Neural cell (in vitro differentiated cells): ENCODE measurements at regions not wholly inside any gene's neighbourhood (a gene's known extent, or its start where the extent isn't known, plus 50 kb on each side); places are given as distances from the start of the nearest gene placed in this dataset.

Source experiments
- EP300 ChIP-seq: fragments of 450-650 bp; conservative IDR thresholded peaks from 2 replicates; pipeline ENCODE4 v1.6.1; 2014; ENCODE audit warnings: antibody characterized with exemption, mild to moderate bottlenecking, moderate library complexity; ENCODE audit not compliant: poor library complexity, severe bottlenecking
- EZH2 ChIP-seq: fragments of 200-600, 300-800 bp; shearing (Covaris generic), sonication (generic); IDR thresholded peaks from 2 replicates; pipeline ENCODE4 v1.6.1; 2014; ENCODE audit warnings: antibody characterized with exemption, low read length, borderline replicate concordance, mild to moderate bottlenecking; ENCODE audit not compliant: insufficient read depth, poor library complexity, severe bottlenecking
- MXI1 ChIP-seq: fragments of 450-650 bp; conservative IDR thresholded peaks from 2 replicates; pipeline ENCODE4 v1.6.1; 2014; ENCODE audit warnings: antibody characterized with exemption, mild to moderate bottlenecking; ENCODE audit not compliant: poor library complexity, severe bottlenecking
- POLR2AphosphoS5 ChIP-seq: IDR thresholded peaks from 2 replicates; pipeline ENCODE4 v1.6.1; 2012
- RAD21 ChIP-seq: fragments of 450-650 bp; conservative IDR thresholded peaks from 2 replicates; pipeline ENCODE4 v1.6.1; 2014; ENCODE audit warnings: antibody characterized with exemption, mild to moderate bottlenecking, moderate library complexity
- SMC3 ChIP-seq: fragments of 450-650 bp; conservative IDR thresholded peaks from 2 replicates; pipeline ENCODE4 v1.6.1; 2014; ENCODE audit warnings: antibody characterized with exemption, mild to moderate bottlenecking, moderate library complexity; ENCODE audit not compliant: poor library complexity
- TAF1 ChIP-seq: IDR thresholded peaks from 2 replicates; pipeline ENCODE4 v1.6.1; 2012; ENCODE audit warnings: low read depth
- TF ChIP-seq, protein P1 (sequence below): fragments of 450-650 bp; IDR thresholded peaks from 2 replicates; pipeline ENCODE4 v1.5.1; 2014; ENCODE audit warnings: antibody characterized with exemption, mild to moderate bottlenecking, moderate library complexity; ENCODE audit not compliant: poor library complexity, severe bottlenecking
- TF ChIP-seq, protein P2 (sequence below): IDR thresholded peaks from 2 replicates; pipeline ENCODE4 v1.6.1; 2012; ENCODE audit warnings: borderline replicate concordance

DNA sequence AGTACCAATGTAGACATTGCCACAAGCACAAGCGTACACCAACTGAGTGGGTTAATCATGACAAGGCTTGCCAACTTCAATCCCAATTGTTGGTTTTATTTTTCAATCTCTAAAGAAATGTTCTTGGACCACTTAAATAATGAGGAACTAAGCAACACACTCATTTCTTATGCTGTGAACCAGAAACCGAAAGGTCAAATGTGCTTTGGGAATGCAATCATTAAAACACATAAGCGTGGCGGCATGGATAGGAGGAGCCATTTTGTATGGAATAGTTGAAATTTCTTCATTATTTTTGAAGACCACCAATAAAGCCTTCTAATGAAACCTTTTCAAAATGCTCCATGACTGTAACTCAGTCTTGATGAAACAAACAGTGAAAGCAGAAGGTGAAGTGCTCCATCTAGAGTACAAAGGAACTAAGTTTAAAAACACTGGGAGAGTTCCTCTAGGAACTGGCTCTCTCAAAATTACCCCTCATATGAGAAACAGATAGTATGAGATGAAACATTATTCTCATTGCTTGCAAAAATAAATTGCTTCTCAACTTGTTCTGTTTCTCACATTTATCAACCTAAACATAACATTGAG lies 113.2 kb upstream of the CHST9 start:
- TF ChIP-seq EZH2 (no peak), SMC3 (peak; percentile 58), RAD21 (peak; percentile 53), TAF1 (no peak), POLR2AphosphoS5 (no peak), EP300 (no peak), MXI1 (no peak)
- TF ChIP-seq, protein P1, sequence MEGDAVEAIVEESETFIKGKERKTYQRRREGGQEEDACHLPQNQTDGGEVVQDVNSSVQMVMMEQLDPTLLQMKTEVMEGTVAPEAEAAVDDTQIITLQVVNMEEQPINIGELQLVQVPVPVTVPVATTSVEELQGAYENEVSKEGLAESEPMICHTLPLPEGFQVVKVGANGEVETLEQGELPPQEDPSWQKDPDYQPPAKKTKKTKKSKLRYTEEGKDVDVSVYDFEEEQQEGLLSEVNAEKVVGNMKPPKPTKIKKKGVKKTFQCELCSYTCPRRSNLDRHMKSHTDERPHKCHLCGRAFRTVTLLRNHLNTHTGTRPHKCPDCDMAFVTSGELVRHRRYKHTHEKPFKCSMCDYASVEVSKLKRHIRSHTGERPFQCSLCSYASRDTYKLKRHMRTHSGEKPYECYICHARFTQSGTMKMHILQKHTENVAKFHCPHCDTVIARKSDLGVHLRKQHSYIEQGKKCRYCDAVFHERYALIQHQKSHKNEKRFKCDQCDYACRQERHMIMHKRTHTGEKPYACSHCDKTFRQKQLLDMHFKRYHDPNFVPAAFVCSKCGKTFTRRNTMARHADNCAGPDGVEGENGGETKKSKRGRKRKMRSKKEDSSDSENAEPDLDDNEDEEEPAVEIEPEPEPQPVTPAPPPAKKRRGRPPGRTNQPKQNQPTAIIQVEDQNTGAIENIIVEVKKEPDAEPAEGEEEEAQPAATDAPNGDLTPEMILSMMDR: peak; percentile 45
- TF ChIP-seq, protein P2, sequence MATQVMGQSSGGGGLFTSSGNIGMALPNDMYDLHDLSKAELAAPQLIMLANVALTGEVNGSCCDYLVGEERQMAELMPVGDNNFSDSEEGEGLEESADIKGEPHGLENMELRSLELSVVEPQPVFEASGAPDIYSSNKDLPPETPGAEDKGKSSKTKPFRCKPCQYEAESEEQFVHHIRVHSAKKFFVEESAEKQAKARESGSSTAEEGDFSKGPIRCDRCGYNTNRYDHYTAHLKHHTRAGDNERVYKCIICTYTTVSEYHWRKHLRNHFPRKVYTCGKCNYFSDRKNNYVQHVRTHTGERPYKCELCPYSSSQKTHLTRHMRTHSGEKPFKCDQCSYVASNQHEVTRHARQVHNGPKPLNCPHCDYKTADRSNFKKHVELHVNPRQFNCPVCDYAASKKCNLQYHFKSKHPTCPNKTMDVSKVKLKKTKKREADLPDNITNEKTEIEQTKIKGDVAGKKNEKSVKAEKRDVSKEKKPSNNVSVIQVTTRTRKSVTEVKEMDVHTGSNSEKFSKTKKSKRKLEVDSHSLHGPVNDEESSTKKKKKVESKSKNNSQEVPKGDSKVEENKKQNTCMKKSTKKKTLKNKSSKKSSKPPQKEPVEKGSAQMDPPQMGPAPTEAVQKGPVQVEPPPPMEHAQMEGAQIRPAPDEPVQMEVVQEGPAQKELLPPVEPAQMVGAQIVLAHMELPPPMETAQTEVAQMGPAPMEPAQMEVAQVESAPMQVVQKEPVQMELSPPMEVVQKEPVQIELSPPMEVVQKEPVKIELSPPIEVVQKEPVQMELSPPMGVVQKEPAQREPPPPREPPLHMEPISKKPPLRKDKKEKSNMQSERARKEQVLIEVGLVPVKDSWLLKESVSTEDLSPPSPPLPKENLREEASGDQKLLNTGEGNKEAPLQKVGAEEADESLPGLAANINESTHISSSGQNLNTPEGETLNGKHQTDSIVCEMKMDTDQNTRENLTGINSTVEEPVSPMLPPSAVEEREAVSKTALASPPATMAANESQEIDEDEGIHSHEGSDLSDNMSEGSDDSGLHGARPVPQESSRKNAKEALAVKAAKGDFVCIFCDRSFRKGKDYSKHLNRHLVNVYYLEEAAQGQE: no peak
